Adrenal gland (tissue), 5 donors: ENCODE measurements at regions not wholly inside any gene's neighbourhood (a gene's known extent, or its start where the extent isn't known, plus 50 kb on each side); places are given as distances from the start of the nearest gene placed in this dataset.

Experiments
- CTCF ChIP-seq, 6 experiments: fragments of 450-650 bp in 4 of 6; fragments of 200-600 bp in 2 of 6; sonication (generic) in 1 of 6; IDR thresholded peaks; 1 replicate in 5 of 6; 2 replicates in 1 of 6; pipeline versions ENCODE4 v1.5.1 to v1.8.0; 2016 to 2021; ENCODE audit warnings: antibody characterized with exemption in 6 of 6, mild to moderate bottlenecking in 2 of 6, moderate library complexity in 1 of 6
- POLR2A ChIP-seq, 2 donors: fragments of 450-650 bp; IDR thresholded peaks; one replicate each; pipeline ENCODE4 v1.6.1; 2017; ENCODE audit warnings: antibody characterized with exemption in 2 of 2, mild to moderate bottlenecking in 2 of 2, moderate library complexity in 1 of 2
- donor health status: DM: no; HTN: no; CAD: no.

GRCh38 chr14:50011242-50011641, 105.1 kb downstream of the VCPKMT start:
- TF ChIP-seq CTCF (IDR thresholded peaks at IDR 0.05) = no peak
- TF ChIP-seq POLR2A (IDR thresholded peaks at IDR 0.05) = no peak
